ENCODE measurements at regions not wholly inside any gene's neighbourhood (a gene's known extent, or its start where the extent isn't known, plus 50 kb on each side); places are given as distances from the start of the nearest gene placed in this dataset.
"Not testable (repeated sequence)": the region's sequence is repeated elsewhere in the genome, so short reads cannot be mapped to it uniquely, and the experiment has no call there.

GRCh38 chr3:14252321-14253021, 73.9 kb downstream of the LSM3 start:
- no peak for DNase-seq

DNA sequence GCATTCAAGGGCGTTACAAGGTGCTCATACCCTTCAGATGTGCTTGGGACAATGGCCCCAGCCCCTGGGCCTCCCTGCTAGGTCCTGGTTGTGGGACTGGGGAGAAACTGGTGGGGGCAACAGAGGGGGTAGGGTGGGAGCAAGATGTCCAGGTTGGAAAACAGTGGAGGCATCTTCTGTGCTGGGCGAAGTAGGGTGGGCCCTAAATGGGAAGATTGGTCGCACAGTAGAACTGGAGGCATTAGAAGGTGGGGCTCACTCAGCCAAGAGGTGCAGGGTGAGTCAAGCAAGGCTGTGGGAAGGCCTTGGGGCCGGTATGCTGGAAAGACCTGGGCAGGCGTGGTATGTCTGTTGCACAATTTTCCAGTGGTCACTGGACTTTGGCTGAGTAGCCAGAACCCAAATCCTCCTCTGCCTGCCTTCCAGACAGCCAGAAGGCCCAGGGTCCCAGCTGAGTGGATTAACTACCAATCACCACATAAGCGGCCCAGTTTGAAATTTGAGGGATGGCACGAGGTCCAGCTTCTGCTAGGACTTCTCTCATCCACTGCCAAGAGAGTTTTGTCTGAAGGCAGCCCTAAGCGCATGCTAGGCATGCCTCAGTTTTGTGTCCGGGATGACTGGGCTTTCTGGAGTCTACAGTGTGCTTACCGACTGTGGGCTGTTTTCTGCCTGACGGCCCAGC, 74.5 kb downstream of the LSM3 start:
- DNase-seq, result no peak

DNA sequence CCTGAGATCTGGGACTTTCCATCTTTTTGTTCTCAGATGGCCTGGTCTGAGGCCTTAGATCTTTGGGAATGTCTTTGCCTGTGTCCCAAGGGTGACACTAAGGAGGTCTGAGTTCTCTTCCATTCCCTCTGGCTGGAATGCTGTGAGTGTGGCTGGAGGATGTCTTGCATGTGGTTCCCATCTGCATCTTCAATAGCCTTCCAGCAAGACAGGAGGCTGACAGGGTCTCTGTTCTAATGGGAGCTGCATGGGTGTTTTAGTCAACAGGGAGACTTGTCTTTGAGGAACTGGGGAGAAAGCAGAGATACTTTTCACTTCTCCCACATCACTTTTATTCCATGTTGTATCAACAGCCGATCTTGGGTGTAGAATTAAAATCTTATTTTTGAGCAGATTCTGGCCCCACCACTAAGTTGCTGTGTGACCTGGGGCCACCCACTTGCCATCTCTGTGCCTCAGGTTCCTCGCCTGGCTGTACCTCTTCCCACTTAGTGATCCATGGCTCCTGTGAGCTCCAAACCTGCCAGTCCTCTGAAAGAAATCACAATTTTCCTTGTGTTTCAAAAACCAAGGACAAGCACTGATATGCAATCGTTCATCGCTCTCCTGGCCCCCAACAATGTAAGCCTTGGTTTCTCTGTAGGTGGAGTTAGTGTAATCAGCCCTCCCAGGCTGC, 75.2 kb downstream of the LSM3 start:
- DNase-seq, result no peak

DNA sequence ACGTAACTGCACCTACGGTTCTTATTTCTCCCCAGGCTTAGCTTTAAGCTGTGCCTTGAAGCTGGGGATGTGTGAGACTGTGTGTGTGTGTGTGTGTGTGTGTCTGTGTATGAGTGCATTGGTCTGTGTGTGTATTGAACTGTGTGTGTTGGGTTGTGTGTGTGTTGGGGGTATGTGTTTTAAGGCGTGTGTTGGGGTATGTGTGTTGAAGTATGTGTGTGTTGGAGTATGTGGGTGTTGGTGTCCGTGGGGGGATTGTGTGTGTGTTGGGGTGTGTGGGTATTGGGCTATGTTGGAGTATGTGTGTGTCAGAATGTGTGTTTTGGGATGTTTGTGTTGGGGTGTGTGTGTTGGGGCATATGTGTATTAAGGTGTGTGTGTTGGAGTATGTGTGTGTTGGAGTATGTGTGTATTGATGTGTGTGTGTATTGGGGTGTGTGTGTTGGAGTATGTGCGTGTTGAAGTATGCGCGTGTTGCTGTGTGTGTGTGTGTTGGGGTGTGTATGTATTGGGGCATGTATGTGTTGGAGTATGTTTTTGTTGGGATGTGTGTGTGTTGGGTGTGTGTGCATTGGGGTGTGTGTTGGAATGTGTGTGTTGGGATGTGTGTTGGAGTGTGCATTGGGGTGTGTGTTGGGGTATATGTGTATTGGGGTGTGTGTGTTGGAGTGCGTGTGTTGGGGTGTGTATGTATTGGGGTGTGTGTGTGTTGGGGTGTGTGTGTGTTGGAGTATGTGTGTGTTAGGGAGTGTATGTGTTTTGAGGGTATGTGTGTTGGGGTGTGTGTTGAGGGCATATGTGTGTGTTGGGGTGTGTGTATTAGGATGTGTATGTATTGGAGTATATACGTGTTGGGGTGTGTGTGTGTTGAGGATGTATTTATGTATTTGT, 76.4 kb downstream of the LSM3 start:
- DNase-seq, result no peak

- no peak for DNase-seq
These were observed 77.4 kb downstream of the LSM3 start for GRCh38 chr3:14256046-14256445.

- no peak for DNase-seq
These were observed 78.1 kb downstream of the LSM3 start for GRCh38 chr3:14256561-14257342.

DNA sequence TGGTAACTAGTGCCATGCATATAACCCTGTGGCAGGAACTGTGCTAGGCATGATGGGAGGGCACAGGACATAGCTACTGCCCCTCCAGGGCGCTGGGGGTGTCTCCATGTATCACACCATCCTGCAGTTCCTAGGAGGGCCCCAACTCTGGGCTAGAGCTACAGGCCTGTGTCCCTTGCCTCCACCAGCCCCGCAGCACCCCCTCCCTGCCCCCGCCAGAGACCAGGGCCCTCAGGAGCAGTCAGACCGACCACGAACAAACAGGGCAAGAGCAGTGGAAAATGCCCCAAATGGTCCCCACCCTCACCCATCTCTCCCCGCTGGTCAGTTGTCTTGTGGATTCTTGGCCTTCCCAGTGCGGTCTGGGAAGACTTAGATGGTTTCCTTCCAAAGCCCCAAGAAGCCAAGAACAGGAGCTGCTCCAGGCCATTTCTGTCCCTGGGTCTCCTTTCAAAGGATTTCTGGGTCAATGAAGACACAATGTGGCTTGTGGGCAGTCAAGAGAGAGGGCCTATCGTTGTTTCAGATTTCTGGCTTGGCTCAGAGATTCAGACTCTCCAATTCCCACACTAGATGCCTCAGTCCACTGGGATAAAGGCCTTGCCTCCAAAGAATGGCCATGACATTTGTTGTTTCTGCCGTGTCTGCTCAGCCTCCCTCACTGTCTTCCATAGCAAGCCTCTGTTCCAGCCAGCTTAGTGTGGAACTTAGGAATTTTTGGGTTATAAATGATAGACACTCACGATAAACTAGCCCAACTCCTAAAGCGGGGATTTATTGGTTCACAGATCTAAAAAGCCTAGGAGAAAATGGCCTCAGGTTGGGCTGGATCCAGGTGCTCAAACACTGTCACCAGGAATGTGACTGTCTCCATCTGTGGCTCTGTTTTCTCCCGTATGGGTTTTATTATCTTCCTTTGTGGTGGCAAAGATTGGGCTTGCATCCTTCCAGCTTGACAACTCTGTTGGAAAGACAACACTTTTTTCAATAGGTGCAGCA, 80.6 kb downstream of the LSM3 start:
- no peak for DNase-seq

- no peak for DNase-seq
These were observed 81.8 kb downstream of the LSM3 start for GRCh38 chr3:14260463-14260862.

- DNase-seq, result peak; percentile 71
These were observed 82.6 kb downstream of the LSM3 start for GRCh38 chr3:14261229-14261628.

DNA sequence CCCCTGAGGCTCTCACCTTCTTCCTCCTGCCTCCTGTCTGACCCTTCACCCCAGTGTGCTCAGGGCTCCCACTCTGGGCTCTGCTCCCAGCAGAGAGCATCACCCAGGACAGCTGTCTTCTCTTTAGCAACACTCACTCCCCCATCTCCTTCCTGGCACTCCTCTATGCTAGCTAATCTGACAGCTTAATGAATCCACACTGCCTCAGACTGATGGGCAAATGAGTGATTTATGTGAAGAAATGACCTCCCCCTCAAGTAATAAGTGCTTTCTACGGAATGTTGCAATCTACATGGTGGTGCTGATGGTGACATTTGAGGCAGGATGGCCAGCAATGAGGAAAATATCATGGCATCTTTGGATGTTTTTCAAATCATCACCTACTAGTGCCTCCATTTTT, 83.6 kb downstream of the LSM3 start:
- no peak for DNase-seq

- no peak for DNase-seq
These were observed 84.2 kb downstream of the LSM3 start for GRCh38 chr3:14262867-14263266.

DNA sequence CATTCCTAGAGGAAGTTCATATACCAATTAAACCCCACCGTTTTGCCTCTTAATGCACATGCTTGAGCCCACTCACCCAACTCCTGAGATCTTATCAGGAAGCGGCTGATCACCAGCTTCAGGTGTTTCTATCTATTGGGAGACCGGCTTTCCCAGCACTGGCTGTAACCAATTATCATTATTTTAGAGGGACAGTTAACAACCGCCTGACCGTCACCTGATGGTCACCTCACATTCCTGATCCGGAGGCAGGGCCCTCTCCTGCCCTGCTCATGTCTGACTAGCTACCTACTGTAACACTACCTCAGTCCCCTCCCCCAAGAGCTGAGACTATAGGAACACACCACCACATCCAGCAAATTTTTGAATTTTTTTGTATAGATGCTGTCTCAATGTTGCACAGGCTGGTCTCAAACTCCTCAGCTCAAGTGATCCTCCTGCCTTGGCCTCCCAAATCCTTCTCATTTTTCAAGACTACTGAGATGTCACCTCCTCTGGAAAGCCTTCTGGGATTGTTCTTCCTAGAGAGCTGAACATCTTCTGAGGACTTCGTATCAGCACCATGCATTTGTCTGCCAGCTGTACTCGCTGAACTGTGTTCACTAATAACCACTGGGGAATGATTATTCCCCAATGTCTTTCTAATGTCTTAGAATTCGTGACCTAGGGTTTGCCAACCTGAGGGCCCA, 84.8 kb downstream of the LSM3 start:
- DNase-seq, result no peak

DNA sequence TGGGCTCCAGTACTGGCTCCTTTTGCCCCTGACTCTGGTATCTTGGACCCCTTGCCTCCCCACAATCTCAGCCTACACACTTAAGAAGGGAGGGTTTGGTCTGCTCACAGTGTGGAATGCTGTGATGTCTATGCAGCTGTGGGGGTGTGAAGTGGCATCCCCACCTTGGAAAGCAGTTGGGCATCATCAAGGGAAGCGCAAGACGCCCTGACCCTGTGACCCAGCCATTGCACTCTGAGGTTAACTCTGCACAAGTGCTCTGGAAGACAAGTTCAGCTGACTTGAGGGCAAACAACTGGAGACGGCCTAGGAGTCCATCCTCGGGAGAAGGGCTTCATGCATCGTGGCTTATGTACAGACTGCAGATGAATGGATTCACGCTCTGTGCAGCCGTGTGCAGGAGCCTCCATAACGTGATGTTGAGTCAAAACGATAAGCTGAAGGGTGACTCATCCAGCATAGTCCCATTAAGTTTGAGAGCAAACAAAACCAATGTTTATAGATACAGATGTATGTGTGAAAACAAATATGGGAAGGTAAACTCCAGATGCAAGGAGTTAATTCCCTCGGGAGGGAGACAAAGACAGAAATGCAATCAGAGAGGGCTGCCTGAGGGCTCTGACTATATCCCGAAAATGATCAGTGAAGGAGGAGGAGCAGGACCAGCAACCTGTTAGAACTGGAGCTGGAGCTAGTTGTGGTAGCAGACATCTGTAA, 86.8 kb downstream of the LSM3 start:
- DNase-seq, result no peak

DNA sequence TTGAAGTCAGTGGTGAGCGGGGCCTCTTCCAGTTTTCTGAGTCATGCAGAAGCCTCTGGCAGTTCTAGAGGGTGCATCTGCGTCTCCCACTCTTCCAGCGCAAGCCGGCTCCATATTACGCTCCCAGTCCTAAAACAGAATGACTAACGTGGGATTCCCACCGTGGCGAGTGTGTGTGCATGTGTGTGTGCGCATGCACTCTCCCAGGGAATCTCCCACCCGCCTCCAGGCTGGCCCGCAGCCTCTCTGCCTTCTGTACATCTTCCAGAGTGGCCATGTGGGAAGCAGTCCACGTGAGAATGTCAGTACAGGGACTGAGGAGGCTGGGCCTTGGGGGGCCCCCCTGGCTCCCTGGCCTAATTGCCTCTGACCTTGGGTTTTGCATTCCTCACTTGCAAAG, 87.7 kb downstream of the LSM3 start:
- peak; percentile 62 for DNase-seq

GRCh38 chr3:14267976-14268375, 89.4 kb downstream of the LSM3 start:
- no peak for DNase-seq

DNA sequence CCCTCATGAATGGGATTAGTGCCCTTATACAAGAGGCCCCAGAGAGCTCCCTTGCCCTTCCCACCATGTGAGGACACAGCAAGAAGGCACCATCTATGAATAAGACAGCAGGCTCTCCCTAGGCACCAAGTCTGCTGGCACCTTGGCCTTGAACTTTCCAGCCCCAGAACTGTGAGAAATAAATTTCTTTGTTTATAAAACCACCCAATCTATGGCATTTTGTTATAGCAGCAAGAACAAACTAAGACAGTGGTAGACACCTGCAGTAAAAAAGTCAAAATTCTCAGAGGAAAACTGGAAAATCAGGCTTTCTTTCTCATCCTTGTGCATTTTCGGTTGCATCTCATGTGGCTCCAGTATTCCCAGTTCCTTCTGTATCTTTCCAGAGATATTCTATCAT, 90.3 kb downstream of the LSM3 start:
- no peak for DNase-seq

DNA sequence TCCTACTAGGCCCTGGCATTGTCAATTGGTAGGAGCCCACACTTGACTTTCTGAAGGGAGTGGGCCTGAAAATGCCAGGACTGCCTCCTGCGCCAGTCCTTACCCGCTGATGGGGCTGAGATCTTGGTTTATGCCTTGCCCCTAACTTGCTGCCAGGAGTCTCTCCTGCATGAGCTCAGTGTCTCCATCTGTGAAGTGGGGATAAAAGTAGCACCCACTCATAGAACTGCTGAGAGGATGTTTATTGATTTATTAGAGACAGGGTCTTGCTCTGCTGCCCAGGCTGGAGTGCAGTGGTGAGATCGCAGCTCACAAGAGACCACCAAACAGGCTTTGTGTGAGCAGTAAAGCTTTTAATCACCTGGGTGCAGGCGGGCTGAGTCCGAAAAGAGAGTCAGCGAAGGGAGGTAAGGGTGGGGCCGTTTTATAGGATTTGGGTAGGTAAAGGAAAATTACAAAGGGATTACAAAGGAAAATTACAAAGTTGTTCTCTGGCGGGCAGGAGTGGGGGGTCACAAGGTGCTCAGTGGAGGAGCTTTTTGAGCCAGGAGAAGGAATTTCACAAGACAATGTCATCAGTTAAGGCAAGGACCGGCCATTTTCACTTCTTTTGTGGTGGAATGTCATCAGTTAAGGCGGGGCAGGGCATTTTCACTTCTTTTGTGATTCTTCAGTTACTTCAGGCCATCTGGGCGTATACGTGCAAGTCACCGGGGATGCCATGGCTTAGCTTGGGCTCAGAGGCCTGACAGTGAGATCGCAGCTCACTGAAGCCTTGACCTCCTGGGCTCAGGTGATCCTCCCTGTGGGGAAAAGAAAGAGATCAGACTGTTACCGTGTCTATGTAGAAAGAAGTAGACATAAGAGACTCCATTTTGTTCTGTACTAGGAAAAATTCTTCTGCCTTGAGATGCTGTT, 93.7 kb downstream of the LSM3 start:
- DNase-seq, result not testable (repeated sequence)

DNA sequence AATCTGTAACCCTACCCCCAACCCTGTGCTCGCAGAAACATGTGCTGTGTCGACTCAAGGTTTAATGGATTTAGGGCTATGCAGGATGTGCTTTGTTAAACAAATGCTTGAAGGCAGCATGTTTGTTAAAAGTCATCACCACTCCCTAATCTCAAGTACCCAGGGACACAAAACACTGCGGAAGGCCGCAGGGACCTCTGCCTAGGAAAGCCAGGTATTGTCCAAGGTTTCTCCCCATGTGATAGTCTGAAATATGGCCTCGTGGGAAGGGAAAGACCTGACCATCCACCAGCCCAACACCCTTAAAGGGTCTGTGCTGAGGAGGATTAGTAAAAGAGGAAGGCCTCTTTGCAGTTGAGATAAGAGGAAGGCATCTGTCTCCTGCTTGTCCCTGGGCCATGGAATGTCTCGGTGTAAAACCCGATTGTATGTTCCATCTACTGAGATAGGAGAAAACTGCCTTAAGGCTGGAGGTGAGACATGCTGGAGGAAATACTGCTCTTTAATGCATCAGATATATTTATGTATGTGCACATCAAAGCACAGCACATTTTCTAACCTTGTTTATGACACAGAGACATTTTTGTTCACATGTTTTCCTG, 94.4 kb downstream of the LSM3 start:
- not testable (repeated sequence) for DNase-seq

Measured in occipital lobe (tissue), 1 donor.